HL-60 (cell line): ENCODE measurements at regions not wholly inside any gene's neighbourhood (a gene's known extent, or its start where the extent isn't known, plus 50 kb on each side); places are given as distances from the start of the nearest gene placed in this dataset.

ENCODE experiments used
- DNase-seq, 2 experiments: peaks; one replicate each; pipeline ENCODE4 v3.0.0-alpha.2; 2010 to 2020; ENCODE audit warnings: low read depth in 1 of 2, low spot score in 1 of 2
- H3K27ac ChIP-seq: fragments of 250-450 bp; sonication (Bioruptor Pico); replicated peaks from 2 replicates; pipeline ENCODE4 v1.5.1; 2020; ENCODE audit warnings: mild to moderate bottlenecking, moderate library complexity
- H3K27me3 ChIP-seq: fragments of 250-450 bp; sonication (Bioruptor Pico); 2 replicates; pipeline ENCODE4 v1.5.1; 2021; ENCODE audit warnings: mild to moderate bottlenecking, moderate library complexity; ENCODE audit not compliant: insufficient read depth, poor library complexity, severe bottlenecking
- H3K4me3 ChIP-seq: replicated peaks from 2 replicates; pipeline ENCODE4 v1.5.1; 2011; ENCODE audit warnings: mild to moderate bottlenecking, control low read depth, low read length; ENCODE audit not compliant: insufficient read depth
- CTCF ChIP-seq: IDR thresholded peaks from one replicate; pipeline ENCODE4 v1.5.1; 2011; ENCODE audit warnings: low read length, control low read depth, inconsistent platforms; ENCODE audit not compliant: insufficient read depth
- GABPA ChIP-seq: IDR thresholded peaks from 2 replicates; pipeline ENCODE4 v1.6.1; 2012; ENCODE audit warnings: low read depth
- POLR2AphosphoS5 ChIP-seq: IDR thresholded peaks from 2 replicates; pipeline ENCODE4 v1.6.1; 2012; ENCODE audit warnings: low read depth
- REST ChIP-seq: IDR thresholded peaks from 2 replicates; pipeline ENCODE4 v1.6.1; 2012; ENCODE audit warnings: low read depth; ENCODE audit not compliant: insufficient replicate concordance
- SPI1 ChIP-seq: IDR thresholded peaks from 2 replicates; pipeline ENCODE4 v1.6.1; 2012; ENCODE audit warnings: low read depth, mild to moderate bottlenecking, borderline replicate concordance

DNA sequence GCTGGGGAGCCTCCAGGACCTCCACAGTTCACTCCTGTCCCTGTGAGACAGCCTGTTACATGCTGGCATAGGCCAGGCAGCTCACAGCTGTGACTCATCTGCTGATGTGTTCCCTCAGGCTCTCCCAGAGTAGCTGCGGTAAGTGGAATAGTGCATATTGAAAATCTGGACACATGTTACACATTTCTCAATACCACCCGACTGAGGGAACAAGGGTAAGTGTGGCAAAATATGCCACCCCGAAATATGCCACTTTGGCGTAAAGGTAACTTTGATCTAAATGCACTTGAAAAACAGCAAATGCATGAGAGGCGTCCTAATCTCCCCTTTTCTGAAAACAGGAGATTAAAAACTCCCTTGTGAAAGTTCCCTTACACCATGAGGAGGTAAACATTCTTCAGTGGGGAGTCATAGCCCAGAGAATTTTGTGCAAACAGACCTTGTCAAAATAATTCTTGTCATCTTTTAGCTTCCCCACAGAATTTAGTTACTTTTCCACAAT is 557.9 kb downstream of the CCDC85A start:
- DNase-seq, result no peak
- no peaks in the 10 kb centered on the region for H3K27me3 ChIP-seq
- H3K4me3 ChIP-seq, result no peak overlapping the region
- H3K27ac ChIP-seq, result no peak overlapping the region
- TF ChIP-seq SPI1, result no peak
- TF ChIP-seq GABPA, result no peak
- no peak for TF ChIP-seq CTCF
- TF ChIP-seq REST, result no peak
- no peak for TF ChIP-seq POLR2AphosphoS5

GRCh38 chr2:56743807-56744206 is 560.0 kb downstream of the CCDC85A start:
- Histone ChIP-seq H3K27ac (no peak overlapping the region), H3K4me3 (no peak overlapping the region), H3K27me3 (no peaks in the 10 kb centered on the region)
- no peak for TF ChIP-seq POLR2AphosphoS5
- no peak for TF ChIP-seq CTCF
- TF ChIP-seq GABPA, result no peak
- no peak for TF ChIP-seq SPI1
- no peak for TF ChIP-seq REST
- no peak for DNase-seq

GRCh38 chr2:56749152-56749752 is 565.5 kb downstream of the CCDC85A start:
- no peak for DNase-seq
- Histone ChIP-seq H3K27ac (no peak overlapping the region), H3K27me3 (no peaks in the 10 kb centered on the region), H3K4me3 (no peak overlapping the region)
- TF ChIP-seq SPI1 (no peak), GABPA (no peak), CTCF (peak; percentile 0), POLR2AphosphoS5 (no peak), REST (no peak)
